Gastrocnemius medialis (tissue), 4 donors: ENCODE measurements at regions not wholly inside any gene's neighbourhood (a gene's known extent, or its start where the extent isn't known, plus 50 kb on each side); places are given as distances from the start of the nearest gene placed in this dataset.

Experiments
- ATAC-seq, 2 donors: fragments of 150-250 bp; one replicate each; pipeline ENCODE4 v1.9.1; 2016
- DNase-seq, 2 donors: peaks; one replicate each; pipeline ENCODE4 v3.0.0-alpha.2; 2019
- H3K27ac ChIP-seq, 4 donors: fragments of 200-600 bp; sonication (generic); 1 replicate in 1 of 4; 2 replicates in 3 of 4; pipeline ENCODE4 v1.5.1; 2016 to 2018; ENCODE audit warnings: mild to moderate bottlenecking in 2 of 4, moderate library complexity in 1 of 4
- H3K27me3 ChIP-seq, 3 donors: fragments of 200-600 bp; sonication (generic) in 2 of 3; 1 replicate in 1 of 3; 2 replicates in 2 of 3; pipeline versions ENCODE4 v1.5.1 to v1.6.0; 2016 to 2019; ENCODE audit warnings: mild to moderate bottlenecking in 1 of 3, moderate library complexity in 1 of 3
- H3K36me3 ChIP-seq, 2 donors: fragments of 200-600 bp; sonication (generic) in 1 of 2; one replicate each; pipeline ENCODE4 v1.5.1; 2017 to 2018
- H3K4me1 ChIP-seq, 2 donors: fragments of 200-600 bp; sonication (generic) in 1 of 2; one replicate each; pipeline ENCODE4 v1.5.1; 2016 to 2017; ENCODE audit warnings: mild to moderate bottlenecking in 2 of 2
- H3K4me3 ChIP-seq, 4 donors: fragments of 200-600 bp; sonication (generic) in 3 of 4; 1 replicate in 1 of 4; 2 replicates in 3 of 4; pipeline ENCODE4 v1.5.1; 2016 to 2019; ENCODE audit warnings: mild to moderate bottlenecking in 2 of 4
- H3K9me3 ChIP-seq, 3 donors: fragments of 200-600 bp; sonication (generic) in 2 of 3; 1 replicate in 1 of 3; 2 replicates in 2 of 3; pipeline ENCODE4 v1.5.1; 2016 to 2019
- POLR2A ChIP-seq, 2 donors: fragments of 450-650 bp; IDR thresholded peaks; one replicate each; pipeline ENCODE4 v1.6.1; 2017; ENCODE audit warnings: antibody characterized with exemption in 2 of 2, mild to moderate bottlenecking in 2 of 2, moderate library complexity in 2 of 2
- in situ Hi-C, 4 donors: fragments of 200-750 bp; cut with MboI; loops; one replicate each; pipeline versions ENCODE4 v1.15.0 to v1.8.0; 2017; ENCODE audit warnings: low sequenced_read_pairs in 4 of 4
- intact Hi-C: fragments of 100-400 bp; cut with DNase I; formaldehyde crosslinking; loops from one replicate; pipeline ENCODE4 v1.15.1; 2023; ENCODE audit warnings: low total_unique reads
- TF ChIP-seq, protein P1 (sequence below), 5 experiments: fragments of 450-650 bp in 3 of 5; fragments of 200-600 bp in 2 of 5; sonication (generic) in 2 of 5; IDR thresholded peaks in 4 of 5; conservative IDR thresholded peaks in 1 of 5; 1 replicate in 4 of 5; 2 replicates in 1 of 5; pipeline ENCODE4 v1.5.1; 2016 to 2019; ENCODE audit warnings: antibody characterized with exemption in 5 of 5, mild to moderate bottlenecking in 3 of 5, moderate library complexity in 3 of 5

DNA sequence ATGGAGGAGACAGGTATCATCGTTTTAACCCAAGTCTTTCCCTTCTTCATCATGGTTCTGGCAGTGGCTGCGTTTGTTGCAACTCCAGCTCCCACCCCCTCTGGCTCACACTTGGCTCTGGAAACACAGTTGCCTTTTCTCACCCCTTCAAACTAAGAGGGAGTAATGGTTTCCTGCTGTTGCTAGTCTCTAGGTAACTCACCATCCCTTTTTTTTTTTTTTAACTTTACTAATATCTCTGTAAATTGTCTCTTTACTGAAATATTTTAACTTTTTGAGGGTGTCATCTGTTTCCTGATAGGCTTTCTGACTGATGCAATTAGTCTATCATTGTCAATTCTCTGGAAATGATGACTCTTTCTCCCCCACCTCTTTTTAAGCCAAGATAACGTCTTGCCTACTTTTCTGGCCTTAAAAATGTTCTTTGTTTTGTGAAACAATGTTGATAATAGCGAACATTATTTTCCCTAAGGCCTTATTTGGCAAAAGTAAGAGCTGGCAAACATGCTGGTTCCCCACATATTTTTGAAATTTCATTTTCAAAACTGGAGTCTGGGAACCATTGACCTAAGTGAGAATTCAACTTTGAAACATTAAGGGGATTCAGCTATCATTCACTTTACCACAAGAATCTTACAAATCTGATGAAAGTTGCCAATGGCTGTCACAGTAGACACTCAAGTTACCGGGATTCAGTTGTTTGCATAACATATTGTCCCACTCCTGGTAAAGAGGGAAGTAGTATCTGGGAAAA is 85.3 kb downstream of the LEPR start:
- no peak overlapping the region for H3K27ac ChIP-seq
- DNase-seq: no peak
- no peak for ATAC-seq
- in situ Hi-C loops: no loop called here
- no peak overlapping the region for H3K4me3 ChIP-seq
- peaks cover 0 to 3% of the 10 kb centered on the region in 2 donors for H3K4me1 ChIP-seq
- H3K9me3 ChIP-seq: no peaks in the 10 kb centered on the region
- no peaks in the 10 kb centered on the region for H3K27me3 ChIP-seq
- TF ChIP-seq POLR2A (IDR thresholded peaks at IDR 0.05): no peak
- TF ChIP-seq, protein P1, sequence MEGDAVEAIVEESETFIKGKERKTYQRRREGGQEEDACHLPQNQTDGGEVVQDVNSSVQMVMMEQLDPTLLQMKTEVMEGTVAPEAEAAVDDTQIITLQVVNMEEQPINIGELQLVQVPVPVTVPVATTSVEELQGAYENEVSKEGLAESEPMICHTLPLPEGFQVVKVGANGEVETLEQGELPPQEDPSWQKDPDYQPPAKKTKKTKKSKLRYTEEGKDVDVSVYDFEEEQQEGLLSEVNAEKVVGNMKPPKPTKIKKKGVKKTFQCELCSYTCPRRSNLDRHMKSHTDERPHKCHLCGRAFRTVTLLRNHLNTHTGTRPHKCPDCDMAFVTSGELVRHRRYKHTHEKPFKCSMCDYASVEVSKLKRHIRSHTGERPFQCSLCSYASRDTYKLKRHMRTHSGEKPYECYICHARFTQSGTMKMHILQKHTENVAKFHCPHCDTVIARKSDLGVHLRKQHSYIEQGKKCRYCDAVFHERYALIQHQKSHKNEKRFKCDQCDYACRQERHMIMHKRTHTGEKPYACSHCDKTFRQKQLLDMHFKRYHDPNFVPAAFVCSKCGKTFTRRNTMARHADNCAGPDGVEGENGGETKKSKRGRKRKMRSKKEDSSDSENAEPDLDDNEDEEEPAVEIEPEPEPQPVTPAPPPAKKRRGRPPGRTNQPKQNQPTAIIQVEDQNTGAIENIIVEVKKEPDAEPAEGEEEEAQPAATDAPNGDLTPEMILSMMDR (IDR thresholded peaks at IDR 0.05 in 4 of 5, conservative IDR thresholded peaks at IDR 0.05 in 1 of 5): no peak
- intact Hi-C loops: no loop called here
- H3K36me3 ChIP-seq: no peaks in the 10 kb centered on the region

DNA sequence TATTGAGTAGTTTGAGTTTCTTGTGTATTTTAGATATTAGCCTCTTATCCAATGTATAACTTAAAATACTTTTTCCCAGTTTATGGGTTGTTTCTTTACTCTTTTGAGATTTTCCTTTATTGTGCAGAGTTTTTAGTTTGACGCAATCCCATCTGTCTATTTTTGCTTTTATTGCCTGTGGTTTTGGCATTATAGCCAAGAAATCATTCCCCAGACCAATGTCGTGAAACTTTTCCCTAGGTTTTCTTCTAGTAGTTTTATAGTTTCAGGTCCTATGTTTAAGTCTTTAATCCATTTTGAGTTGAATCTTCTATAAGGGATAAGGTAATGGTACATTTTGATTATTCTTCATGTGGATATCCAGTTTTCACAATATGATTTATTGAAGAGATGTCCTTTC is 87.6 kb downstream of the LEPR start:
- no peaks in the 10 kb centered on the region for H3K27me3 ChIP-seq
- ATAC-seq (no peak), DNase-seq (no peak)
- intact Hi-C loops: no loop called here
- H3K27ac ChIP-seq: no peak overlapping the region
- H3K4me3 ChIP-seq: no peak overlapping the region
- no peaks in the 10 kb centered on the region for H3K9me3 ChIP-seq
- H3K4me1 ChIP-seq: peaks cover 6 to 7% of the 10 kb centered on the region in 2 donors
- no peaks in the 10 kb centered on the region for H3K36me3 ChIP-seq
- no peak for TF ChIP-seq POLR2A (IDR thresholded peaks at IDR 0.05)
- TF ChIP-seq, protein P1 (IDR thresholded peaks at IDR 0.05 in 4 of 5, conservative IDR thresholded peaks at IDR 0.05 in 1 of 5): no peak
- in situ Hi-C loops: no loop called here

DNA sequence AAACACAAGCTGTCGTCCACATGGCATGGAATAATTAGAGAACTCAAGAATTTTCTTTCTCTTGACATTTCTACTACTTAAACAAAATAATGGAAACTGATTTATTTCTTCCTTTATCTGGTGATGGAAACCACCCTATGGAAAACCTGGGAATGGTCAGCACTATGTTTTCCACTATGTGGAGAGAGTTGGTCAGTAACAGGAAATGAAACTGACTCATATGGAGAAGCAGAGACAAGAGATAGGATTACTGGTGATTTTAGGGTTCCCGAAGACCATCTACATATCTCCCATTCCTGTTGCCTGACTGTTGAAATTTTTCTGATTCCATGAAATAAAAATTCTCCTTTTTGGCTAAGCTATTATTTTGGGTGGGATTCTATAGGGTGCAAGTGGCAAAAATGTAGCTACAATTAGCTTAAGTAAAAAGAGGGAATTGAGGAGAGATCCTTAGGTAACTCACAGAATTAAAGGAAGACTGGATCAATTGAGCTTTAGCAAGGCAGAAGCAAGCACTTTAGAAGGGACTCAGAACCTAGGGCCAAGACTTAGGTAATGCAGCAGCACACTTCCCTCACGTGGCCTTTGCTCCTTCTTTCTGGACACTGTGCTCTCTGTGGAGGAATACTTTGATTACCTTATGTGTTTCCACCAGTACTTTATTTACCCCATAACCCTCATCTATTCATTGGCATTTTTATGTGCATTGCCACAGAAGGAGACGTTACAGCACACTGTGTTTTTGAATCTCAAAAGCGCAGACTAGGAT is 89.6 kb downstream of the LEPR start:
- Histone ChIP-seq H3K36me3 (no peaks in the 10 kb centered on the region), H3K4me1 (peaks cover 18 to 26% of the 10 kb centered on the region in 2 donors), H3K27me3 (no peaks in the 10 kb centered on the region), H3K9me3 (no peaks in the 10 kb centered on the region), H3K4me3 (no peak overlapping the region), H3K27ac (no peak overlapping the region)
- in situ Hi-C loops (no loop called here), intact Hi-C loops (no loop called here)
- TF ChIP-seq POLR2A (IDR thresholded peaks at IDR 0.05): no peak
- TF ChIP-seq, protein P1 (IDR thresholded peaks at IDR 0.05 in 4 of 5, conservative IDR thresholded peaks at IDR 0.05 in 1 of 5): no peak
- no peak for DNase-seq
- no peak for ATAC-seq

DNA sequence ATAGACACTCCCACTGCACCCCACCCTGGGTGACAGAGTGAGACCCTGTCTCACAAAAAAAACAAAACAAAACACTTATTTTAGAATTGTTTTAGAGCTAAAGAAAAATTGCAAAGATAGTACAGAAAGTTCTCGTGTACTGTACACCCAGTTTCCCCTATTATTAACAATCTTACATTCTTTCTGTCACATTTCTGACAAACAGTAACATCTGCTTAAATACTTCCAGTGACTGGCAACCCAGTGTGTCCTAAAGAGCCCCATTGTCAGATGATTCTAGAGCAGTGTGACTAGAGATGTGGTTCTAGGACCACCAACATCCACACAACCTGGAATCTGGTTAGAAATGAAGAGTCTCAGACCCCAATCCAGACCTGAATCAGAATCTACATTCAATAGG is 90.5 kb downstream of the LEPR start:
- TF ChIP-seq POLR2A (IDR thresholded peaks at IDR 0.05): no peak
- TF ChIP-seq, protein P1 (IDR thresholded peaks at IDR 0.05 in 4 of 5, conservative IDR thresholded peaks at IDR 0.05 in 1 of 5): no peak
- in situ Hi-C loops: no loop called here
- intact Hi-C loops: no loop called here
- H3K4me3 ChIP-seq: no peak overlapping the region
- H3K27ac ChIP-seq: no peak overlapping the region
- peaks cover 18 to 26% of the 10 kb centered on the region in 2 donors for H3K4me1 ChIP-seq
- no peaks in the 10 kb centered on the region for H3K27me3 ChIP-seq
- DNase-seq (no peak), ATAC-seq (no peak)
- no peaks in the 10 kb centered on the region for H3K9me3 ChIP-seq
- H3K36me3 ChIP-seq: no peaks in the 10 kb centered on the region
